Ureter (tissue), 1 donor: ENCODE measurements at regions not wholly inside any gene's neighbourhood (a gene's known extent, or its start where the extent isn't known, plus 50 kb on each side); places are given as distances from the start of the nearest gene placed in this dataset.

ENCODE experiments used
- DNase-seq: peaks from one replicate; pipeline ENCODE4 v3.0.0-alpha.2; 2020; ENCODE audit warnings: low spot score
- donor health status: DM: yes; HTN: yes; CAD: no.

DNA sequence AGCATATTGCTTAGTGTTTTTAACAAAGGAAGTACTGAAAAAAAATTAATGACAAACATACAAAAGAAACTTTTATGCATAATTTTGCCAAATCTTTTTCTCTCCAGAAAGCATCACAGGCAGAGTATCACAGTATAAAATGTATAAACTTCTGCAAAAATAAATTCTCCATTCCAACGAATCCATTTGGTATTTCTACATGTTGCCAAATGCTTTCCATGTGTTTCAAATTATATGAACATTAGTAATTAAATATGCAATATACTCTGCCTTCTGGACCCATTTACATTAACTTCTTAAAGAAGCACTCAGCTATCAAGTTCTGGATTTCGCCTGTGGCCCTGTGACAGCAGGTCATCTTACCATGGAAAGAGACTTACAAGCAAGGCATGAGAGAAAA is 189.1 kb upstream of the ALCAM start:
- DNase-seq = no peak

DNA sequence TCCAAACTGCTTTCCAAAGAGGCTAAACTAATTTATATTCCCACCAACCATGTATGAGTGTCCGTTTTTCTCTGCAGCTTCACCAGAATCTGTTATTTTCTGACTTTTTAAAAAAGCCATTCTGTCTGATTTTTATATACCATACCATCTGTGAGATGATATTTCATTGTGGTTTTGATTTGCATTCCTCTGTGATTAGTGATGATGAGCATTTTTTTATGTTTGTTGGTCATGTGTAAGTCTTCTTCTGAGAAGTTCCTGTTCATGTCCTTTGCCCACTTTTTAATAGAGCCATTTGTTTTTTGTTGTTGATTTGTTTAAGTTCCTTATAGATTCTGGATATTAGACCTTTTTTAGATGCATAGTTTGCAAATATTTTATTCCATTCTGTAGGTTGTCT is 179.4 kb upstream of the ALCAM start:
- no peak for DNase-seq

DNA sequence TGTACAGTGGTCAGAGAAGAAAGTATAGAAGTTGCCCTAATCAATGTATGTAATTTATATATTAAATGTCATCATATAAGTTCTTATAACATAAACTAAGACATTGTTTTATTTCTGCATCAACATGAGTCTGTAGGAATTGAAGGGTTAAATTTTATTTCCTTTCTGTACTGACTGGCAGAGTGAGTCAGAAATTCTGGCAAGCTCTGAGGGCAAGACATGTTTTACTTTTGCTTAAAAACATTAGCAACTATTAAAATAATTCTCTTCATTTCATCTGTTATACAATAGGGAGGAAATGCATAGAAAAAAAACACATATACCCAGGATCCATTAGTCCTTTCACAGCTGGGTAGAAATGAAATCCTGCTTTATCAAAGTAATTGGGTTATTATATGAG is 171.4 kb upstream of the ALCAM start:
- no peak for DNase-seq

DNA sequence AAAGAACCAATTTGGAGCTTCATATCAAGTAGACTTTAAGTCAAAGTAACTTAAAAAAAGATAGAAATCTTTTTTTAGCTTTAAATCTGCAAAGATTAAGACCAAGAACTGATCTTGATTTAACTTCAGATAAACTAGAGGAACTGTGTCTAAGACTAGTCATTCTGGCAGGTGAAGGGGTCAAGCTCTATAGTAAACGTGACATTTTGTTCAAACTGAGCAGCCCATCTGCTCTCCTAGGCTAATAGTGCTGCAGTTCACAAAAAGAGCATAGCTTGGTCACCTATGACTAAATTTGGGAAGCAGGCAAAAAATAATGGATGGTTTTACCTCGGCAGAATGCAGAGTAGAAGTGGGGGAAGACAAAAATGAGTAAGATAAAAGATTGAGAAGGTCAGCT is 168.8 kb upstream of the ALCAM start:
- no peak for DNase-seq

DNA sequence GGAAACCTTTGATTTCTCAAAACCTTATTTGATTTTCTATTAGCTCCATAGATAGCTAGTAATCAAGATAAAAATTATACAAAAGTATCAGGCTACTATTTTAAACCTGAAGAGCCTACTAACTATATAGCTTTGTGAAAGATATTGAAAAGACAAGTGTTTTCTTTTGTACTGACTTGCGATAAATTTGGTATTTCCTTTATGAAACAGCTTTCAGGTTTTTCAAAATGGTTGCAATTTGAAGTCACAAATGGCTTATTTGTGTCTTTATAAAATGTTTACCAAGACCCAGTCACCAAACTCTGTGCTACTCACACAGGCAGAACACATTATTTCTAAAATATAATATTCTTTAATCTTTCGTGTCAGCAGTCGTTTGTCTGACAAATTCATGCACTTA is 167.5 kb upstream of the ALCAM start:
- no peak for DNase-seq

DNA sequence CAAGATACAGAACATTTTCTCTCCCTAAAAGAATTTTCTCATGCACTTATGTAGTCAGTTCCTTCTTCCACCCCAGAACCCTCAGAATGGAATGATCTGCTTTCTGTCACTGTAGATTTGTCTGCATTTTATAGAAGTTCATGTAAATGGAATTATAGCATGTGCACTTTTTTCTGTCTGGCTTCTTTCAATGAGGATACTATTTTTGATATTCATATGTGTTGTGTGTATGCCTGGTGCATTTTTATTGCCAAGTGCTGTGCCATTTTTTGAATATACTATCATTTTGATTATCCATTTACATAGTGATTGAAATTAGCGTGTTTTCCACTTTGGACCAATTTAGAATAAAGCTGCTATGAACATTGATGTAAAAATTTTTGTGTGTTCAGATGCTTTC is 156.6 kb upstream of the ALCAM start:
- DNase-seq = no peak

DNA sequence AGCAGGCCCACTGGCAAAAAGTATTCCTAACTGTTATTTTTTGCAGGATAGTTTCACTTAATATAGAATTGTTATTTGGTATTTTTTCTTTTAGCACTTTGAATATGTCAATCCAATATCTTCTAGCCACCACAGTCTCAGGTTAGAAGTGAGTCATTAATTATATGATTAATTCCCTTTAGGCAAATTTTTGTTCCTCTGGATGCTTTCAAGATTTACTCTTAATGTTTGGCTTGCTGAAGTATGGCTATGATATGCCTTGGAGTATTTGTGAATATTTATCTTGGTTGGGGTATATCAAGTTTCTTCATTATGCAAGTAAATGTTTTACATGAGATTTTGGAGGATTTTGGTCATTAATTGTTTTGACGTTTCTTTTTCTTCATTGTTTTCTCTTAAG is 152.1 kb upstream of the ALCAM start:
- DNase-seq = no peak

DNA sequence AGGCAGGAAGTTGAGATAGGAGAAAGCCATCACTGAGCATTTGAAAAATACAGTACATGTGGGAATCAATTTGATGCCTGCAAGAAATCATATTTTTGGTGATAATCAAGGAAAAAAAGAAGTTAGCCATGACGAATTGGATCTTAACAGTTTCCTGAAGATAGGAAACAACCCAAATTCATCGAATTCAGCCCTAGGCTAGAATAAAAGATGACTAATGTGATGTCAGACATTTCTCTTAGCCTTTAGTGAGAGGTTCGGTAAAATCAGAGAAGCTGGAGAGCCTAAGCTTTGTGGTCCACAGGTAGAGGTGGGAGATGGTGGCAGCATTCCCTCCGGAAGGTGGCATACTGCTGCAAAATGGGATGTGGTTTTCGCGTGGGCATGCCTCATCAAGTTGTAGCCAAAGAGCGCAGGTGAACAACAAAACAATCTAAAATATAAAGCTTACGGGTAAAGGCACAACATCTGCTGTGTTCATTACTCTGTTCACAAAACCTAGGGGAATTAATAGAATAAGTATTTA is 144.1 kb upstream of the ALCAM start:
- DNase-seq = no peak

DNA sequence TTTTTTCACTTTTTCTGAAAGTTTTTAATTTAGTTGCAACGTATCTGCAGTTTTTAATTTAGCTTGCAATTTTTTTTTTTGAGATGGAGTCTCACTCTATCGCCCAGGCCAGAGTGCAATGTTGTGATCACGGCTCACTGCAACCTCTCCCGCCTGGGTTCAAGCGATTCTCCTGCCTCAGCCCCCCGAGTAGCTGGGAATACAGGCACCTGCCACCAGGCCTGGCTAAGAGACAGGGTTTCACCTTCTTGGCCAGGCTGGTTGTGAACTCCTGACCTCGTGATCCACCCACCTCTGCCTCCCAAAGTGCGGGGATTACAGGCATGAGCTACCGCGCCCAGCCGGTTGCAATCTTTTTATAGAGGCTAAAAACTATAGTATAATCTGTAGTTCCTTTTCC is 142.9 kb upstream of the ALCAM start:
- DNase-seq = no peak

DNA sequence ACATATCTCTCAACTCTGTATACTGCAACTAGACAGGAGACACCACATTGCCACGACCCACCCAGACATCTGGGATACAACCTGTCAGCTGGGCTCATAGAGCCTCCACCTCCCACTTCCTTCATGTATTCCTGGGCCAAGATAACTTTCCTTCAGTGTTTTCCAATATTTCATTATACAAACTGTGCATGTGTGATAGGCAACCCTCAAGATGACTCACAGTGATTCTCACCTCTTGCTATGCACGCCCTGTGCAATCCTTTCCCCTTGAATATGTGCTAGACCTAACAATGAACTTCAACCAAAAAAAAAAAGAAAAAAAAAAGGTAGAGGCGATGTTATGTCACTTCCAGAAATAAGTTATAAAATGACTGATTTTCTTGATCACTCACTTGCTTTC is 138.0 kb upstream of the ALCAM start:
- DNase-seq = no peak

DNA sequence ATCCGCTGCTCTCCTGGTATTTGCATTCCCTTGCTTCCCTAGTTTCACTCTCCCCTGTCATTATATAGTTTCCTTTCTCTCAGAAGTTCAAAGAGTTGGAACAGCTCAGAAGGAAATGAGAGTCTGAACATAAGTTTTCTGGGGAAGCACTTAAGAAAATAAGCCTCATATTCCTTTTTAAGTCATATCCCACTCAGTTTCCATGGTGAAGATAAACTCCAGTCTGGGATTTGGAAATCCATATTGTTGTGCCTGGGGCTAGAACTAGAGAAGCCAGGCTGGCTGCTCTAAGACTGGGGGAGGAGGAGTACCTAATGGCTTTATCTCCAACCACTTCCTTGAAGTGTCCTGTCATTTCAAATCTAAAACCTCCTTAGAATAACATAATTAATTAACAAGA is 134.2 kb upstream of the ALCAM start:
- no peak for DNase-seq

DNA sequence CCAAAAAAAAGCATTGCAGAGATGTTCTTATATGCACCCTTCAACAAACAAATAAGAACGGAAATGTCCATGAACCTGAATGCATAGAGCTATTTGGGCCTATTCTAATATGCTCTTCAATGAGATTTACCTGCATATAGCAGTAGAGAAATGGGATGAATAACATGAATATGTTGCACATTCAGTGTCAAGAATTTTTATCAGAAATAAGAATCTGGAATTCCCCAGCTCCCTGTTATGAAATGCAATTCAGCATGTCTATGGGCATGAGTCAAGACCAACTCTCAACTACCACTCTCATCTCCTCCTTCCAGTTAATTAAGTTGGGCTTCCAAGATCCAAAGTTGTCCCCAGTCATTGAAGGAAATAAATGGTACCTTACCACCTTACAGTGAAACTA is 133.7 kb upstream of the ALCAM start:
- no peak for DNase-seq

DNA sequence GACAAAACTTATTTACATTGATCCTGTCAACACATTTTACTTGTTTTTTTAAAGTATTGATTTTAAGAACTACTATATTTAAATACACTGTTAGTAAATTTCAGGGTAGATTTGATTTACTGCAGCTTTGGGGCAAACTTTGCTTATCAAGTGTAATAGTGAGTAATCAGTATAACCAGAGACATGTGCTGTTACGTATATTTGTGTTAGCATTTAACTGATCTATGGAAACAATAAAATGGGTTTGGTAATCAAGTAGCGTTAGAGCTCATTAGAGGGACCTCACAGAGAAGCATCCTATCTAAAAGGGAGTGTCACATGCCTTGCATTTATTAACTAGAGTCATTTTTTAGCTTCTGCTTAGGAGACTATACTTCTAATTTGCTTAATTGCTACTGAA is 131.5 kb upstream of the ALCAM start:
- DNase-seq = no peak

DNA sequence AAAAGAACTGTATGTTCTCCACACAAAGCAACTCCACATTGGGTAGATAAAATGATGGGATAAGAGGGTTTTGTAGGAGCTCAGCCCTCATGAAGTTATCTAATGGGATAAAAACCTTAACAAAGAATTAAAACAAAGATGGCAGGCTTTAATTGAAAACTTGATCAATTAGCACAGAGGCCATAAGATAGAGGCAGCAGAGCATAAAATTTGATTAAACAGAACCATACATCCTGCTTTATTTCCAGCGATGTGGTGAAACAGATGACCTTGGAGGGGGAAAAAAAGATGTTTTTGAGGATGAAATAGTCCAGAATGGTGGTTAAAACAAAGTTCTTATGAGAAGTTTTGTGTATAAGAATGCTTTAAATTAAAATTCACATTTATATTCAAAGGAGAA is 130.9 kb upstream of the ALCAM start:
- no peak for DNase-seq

DNA sequence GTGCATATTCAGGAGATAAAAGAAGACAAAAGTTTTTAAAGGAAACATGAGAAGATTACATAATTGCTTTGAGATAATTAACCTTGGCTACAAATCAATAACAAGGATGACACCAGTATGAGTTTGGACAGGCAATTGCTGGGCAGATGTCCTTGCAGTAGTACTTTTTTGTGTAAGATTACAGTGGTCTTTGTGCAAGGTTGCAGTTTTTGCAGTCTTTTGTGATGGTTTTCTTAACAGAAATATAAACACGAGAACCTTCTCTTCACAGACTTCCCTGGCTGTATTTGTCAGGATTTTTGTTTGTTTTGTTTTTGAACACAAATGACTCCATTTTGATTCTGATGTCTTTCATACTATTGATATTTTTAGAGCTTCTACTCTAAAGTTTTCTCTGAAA is 128.3 kb upstream of the ALCAM start:
- DNase-seq = no peak

DNA sequence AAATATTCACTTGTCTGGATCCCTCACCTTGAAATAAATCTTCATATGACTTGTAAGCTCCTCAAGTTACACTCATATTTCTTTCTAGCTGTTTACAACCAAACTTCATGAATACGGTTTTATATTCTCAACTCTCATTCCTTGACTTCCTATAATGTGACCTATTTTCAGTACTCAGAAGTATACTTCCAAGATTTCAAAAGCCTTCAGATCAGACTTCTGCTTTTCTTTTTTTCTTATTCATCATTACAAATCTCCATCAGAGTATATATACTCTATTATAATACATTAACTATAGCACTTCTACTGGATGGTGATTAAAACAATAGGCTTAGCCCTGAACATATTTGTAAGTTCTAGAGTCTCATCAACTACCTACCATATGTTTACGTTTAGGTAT is 123.6 kb upstream of the ALCAM start:
- DNase-seq = no peak

DNA sequence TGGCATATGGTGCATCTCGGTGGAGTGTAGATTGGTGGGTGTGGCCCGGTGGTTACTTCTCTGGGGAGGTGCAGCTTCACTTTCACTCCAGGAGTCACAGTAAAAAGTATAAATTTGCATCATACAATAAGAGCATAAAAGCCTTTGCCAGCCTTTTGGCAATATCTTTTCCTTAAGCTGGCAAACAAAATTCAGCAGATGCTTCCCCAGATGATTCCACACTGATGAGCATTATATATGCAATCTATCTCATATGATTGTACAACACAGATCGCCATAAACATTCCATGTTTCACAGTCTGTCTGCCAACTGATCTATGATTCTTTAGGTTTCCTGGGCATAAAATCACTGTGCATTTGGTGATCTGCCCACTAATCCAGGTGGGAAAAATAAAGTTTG is 120.2 kb upstream of the ALCAM start:
- DNase-seq = no peak

DNA sequence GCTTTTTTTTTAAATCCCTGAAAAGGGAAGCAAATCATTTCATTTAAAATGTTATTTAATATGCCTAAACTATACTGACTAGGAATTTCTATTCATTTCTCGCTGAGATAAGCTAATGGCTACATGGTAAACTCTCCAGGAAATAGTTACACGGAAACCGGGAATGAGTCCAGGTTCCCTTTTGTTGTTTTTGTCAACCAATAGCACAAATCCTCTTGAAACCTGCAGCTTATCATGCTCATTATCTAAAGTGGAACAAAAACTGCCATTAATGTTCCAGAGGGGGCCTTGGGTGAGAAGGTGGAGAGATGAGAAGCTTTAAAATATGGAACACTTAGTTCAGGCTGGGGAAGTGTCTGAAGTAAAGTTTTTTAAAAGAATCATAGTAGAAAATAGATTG is 113.5 kb upstream of the ALCAM start:
- DNase-seq = no peak

DNA sequence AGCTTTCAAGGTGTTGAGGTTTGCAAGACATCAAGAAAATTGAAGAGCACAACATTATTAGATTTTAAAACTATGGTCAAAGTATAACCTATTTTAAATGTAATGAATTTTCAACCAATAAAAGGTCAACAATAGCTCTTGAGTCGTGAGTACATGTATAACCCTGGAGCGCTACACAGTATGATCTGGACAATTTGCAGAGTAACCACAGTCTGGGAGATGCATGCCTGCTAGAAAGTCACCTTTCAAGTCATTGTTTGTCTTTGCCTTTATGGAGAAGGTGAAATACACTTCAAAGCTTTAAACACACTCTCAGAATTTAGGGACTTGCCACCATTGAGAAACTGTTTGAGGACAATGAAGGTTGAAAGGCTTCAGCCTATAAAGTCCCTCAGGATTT is 112.6 kb upstream of the ALCAM start:
- DNase-seq = no peak

DNA sequence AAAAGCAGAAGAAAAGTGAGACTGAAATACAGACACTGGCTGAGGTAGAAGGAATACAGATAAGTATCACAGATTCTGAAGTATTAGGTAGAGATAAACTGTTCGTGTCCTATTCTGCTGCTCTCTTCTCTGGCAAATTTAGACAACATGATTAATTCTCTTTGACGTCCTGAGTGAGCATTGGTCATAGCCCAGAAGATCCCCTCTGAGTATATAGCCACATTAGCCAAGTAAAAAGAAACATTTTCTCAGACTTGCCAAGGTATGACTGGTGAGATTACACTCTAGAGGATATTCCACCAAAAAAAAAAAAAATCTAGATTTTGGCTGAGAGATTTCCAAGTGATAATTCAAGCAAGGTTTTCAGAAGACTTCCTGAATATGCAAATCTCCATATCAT is 111.4 kb upstream of the ALCAM start:
- DNase-seq = no peak

DNA sequence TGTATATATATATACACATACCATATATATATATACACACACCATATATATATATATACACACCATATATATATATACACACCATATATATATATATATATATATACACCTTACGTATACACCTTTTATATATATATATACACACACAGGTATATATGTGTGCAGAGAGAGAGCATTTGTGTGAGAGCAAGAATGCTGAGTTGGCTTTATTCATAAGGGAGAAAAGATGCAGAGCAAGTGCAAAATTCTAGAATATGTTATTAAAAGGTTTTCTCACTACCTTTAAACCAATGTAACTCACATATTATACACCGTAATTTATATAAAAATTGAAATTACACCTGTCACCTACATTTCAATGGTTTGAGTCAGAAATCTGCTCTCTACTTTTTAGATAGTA is 107.2 kb upstream of the ALCAM start:
- no peak for DNase-seq

DNA sequence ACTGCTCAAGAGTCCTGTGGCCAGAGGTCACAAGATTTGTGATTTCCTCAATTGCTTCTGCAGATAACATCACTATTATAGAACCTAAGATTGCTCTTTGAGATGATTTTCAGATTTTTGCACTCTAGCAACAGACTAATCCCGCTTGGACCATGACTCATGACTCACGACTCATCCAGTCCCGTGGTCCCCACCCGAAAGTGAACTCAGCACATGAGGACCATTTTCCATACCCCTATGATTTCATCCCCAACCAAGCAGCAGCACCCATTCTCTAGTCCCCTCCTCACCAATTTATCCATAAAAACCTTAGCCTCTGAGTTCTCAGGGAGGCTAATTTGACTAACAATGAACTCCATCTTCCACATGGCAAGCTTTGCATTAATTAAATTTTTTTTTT is 106.3 kb upstream of the ALCAM start:
- DNase-seq = no peak

DNA sequence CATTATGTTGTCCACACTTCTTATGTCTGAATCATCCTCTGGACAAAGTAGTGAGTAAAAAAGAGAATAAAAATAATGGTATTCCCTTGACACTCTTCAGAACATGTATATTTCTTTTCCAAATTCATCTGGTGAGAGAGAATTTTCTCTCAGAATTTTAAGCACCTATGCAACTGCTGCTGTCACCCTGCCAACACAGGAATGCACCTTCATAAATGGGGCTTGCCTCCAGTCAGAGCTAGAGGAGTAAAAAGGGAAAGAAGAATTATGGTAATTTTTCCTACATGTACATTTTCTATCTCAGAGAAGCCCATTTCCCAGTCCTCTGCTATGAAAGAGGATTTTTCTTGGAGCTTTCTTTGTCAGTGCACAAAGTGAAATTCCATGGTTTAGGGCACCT is 92.2 kb upstream of the ALCAM start:
- DNase-seq = no peak

DNA sequence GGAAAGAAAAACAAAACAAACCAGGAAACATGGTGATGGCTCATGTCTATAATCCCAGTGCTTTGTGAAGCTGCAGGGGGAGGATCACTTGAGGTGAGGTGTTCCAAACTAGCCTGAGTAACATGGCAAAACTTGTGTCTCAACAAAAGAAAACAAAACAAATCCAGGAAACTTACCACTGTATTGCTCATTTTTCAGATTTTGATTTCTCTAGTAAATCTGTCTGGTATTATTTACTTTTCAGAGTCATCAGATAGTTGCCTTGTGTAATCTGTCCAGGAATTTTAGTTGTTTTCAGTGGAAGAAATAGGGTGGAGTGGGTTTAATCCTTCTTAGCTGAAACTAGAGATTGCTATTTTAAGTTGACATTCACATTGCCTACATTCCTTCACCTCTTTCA is 91.8 kb upstream of the ALCAM start:
- no peak for DNase-seq

DNA sequence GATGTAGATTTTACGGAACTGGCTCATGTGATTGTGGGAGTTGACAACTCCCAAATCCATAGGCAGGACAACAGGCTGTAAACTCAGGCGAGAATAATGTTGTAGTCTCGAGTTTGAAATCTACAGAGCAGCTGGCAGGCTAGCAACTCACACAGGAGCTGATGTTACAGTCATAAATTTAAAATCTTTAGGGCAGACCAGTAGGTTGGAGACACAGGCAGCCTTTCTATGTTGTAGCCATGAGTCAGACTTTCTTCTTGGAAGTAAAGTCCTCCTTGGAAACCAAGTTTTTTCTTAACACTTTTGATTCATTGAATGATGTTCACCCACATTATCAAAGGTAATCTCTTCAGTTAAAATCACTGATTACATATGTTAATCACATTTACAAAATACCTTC is 89.1 kb upstream of the ALCAM start:
- no peak for DNase-seq
